SH-SY5Y (cell line): ENCODE measurements at regions not wholly inside any gene's neighbourhood (a gene's known extent, or its start where the extent isn't known, plus 50 kb on each side); places are given as distances from the start of the nearest gene placed in this dataset.

Source experiments
- GATA2 ChIP-seq: IDR thresholded peaks from 2 replicates; pipeline ENCODE4 v1.6.1; 2011; ENCODE audit warnings: mild to moderate bottlenecking, low read depth, low read length
- GATA3 ChIP-seq: IDR thresholded peaks from 2 replicates; pipeline ENCODE4 v1.6.1; 2011; ENCODE audit warnings: low read depth, mild to moderate bottlenecking, low read length, moderate library complexity

DNA sequence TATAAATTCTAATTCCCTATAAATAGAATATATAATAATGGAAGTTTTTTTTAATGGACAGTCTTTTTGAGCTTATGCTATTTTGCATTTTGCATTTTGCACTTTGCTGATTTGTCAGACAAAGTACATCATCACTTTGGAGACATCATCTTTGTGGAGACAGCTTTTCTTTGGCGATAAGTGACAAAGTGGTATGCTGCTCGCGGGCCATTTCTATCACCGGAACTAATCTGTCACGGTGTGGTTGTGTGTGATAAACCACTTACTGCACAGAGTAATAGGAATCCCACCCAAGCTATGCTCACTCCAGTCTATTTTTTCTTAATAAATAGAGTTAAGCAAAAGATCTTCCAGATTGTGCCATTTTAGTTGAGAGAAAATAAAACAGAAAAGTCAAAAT, 133.1 kb downstream of the MACIR start:
- TF ChIP-seq GATA2 (no peak), GATA3 (no peak)
